ENCODE measurements at regions not wholly inside any gene's neighbourhood (a gene's known extent, or its start where the extent isn't known, plus 50 kb on each side); places are given as distances from the start of the nearest gene placed in this dataset.

- TF ChIP-seq, protein P1, sequence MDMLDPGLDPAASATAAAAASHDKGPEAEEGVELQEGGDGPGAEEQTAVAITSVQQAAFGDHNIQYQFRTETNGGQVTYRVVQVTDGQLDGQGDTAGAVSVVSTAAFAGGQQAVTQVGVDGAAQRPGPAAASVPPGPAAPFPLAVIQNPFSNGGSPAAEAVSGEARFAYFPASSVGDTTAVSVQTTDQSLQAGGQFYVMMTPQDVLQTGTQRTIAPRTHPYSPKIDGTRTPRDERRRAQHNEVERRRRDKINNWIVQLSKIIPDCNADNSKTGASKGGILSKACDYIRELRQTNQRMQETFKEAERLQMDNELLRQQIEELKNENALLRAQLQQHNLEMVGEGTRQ (IDR thresholded peaks at IDR 0.05; ENCODE audit: borderline replicate concordance, low read depth, low read length) = no peak
- TF ChIP-seq GABPA (IDR thresholded peaks at IDR 0.05; ENCODE audit: low read depth) = no peak
- no peak for TF ChIP-seq GATA2 (CRISPR knock-in tag; IDR thresholded peaks at IDR 0.05)
- no peak for TF ChIP-seq RAD21 (IDR thresholded peaks at IDR 0.05; ENCODE audit: low read length)
- no peak for TF ChIP-seq EP300 (IDR thresholded peaks at IDR 0.05; ENCODE audit: borderline replicate concordance in 1 of 2, low read depth in 1 of 2, low read length in 1 of 2)
- no peak for TF ChIP-seq TAF1 (IDR thresholded peaks at IDR 0.05; ENCODE audit: borderline replicate concordance, low read depth, low read length)
- no peak for TF ChIP-seq NFIC (IDR thresholded peaks at IDR 0.05; ENCODE audit: borderline replicate concordance)
- no peak for TF ChIP-seq RFX5 (IDR thresholded peaks at IDR 0.05; ENCODE audit: low read length)
Observed at GRCh38 chr5:30392897-30393296, 800.6 kb upstream of the CDH6 start (continued).

DNA sequence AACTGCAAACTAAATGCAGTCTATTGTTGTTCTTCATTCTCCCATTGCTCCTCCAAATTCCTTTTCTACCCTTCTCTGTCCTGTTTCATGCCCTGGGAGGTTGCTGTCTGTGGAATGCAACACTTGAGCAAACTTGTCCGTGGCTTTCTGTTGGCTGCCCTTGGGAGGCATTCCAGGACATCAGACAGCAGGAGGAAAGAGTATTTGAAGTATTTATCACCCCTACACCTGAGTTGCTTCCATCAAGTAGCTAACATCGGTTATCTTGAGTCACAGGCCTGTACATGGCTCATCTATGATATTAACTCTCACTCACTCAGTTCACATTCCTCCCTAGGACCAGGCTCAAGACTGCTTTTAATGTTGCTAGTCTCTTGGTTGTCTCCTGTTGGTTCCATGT lies 803.4 kb upstream of the CDH6 start:
- no peaks in the 10 kb centered on the region for H3F3A ChIP-seq (replicated peaks; ENCODE audit: insufficient read depth)
- no peaks in the 10 kb centered on the region for H3K9me3 ChIP-seq
- H3K9me2 ChIP-seq = no peaks in the 10 kb centered on the region
- H3K4me2 ChIP-seq = no peak overlapping the region
- TF ChIP-seq JUND (IDR thresholded peaks at IDR 0.05) = no peak
- DNase-seq = no peak
- H3K9ac ChIP-seq = no peak overlapping the region
- no peaks in the 10 kb centered on the region for H4K20me1 ChIP-seq (ENCODE audit: insufficient read depth)
- no peaks in the 10 kb centered on the region for H3K79me2 ChIP-seq (ENCODE audit: insufficient read depth)
- ChIA-PET POLR2A (no interaction called here), CTCF (no interaction called here)
- no peaks in the 10 kb centered on the region for H3K4me1 ChIP-seq (ENCODE audit: control insufficient read depth in 1 of 2, insufficient read depth in 2 of 2, low read depth in 1 of 2, low read length in 1 of 2)
- 0% methylated on average over 2 of the region's 2 CpGs for WGBS (ENCODE audit: low lambda C conversion rate)
- H3K36me3 ChIP-seq (replicated peaks in 1 of 2; ENCODE audit: control insufficient read depth in 1 of 2, insufficient read depth in 2 of 2, low read length in 1 of 2) = no peaks in the 10 kb centered on the region
- no peak overlapping the region for H3K4me3 ChIP-seq (ENCODE audit: low read depth in 2 of 2, low read length in 1 of 2)
- no peak overlapping the region for H2AFZ ChIP-seq (ENCODE audit: low read depth)
- H3K27me3 ChIP-seq (ENCODE audit: insufficient read depth) = no peaks in the 10 kb centered on the region
- H3K27ac ChIP-seq (ENCODE audit: low read depth in 2 of 2, low read length in 1 of 2) = no peak overlapping the region

- H3K27ac ChIP-seq (ENCODE audit: low read depth in 2 of 2, low read length in 1 of 2) = no peak overlapping the region
- CTCF ChIA-PET = interaction anchor here (0.5 to 0.6 kb wide), 3 partner anchors 25 to 1300 kb away, joined by 3 read pairs; no protein-coding TSS in a partner anchor
Observed at GRCh38 chr5:30387974-30388632, 805.4 kb upstream of the CDH6 start.

More at GRCh38 chr5:30387974-30388632, 805.4 kb upstream of the CDH6 start:
- POLR2A ChIA-PET = no interaction called here
- H2AFZ ChIP-seq (ENCODE audit: low read depth) = no peak overlapping the region
- no peaks in the 10 kb centered on the region for H3K79me2 ChIP-seq (ENCODE audit: insufficient read depth)
- H3K36me3 ChIP-seq (replicated peaks in 1 of 2; ENCODE audit: control insufficient read depth in 1 of 2, insufficient read depth in 2 of 2, low read length in 1 of 2) = no peaks in the 10 kb centered on the region
- no peaks in the 10 kb centered on the region for H4K20me1 ChIP-seq (ENCODE audit: insufficient read depth)
- DNase-seq = no peak
- no peaks in the 10 kb centered on the region for H3K27me3 ChIP-seq (ENCODE audit: insufficient read depth)
- H3K9me3 ChIP-seq = no peaks in the 10 kb centered on the region
- no peak overlapping the region for H3K4me2 ChIP-seq
- no peaks in the 10 kb centered on the region for H3F3A ChIP-seq (replicated peaks; ENCODE audit: insufficient read depth)
- WGBS (ENCODE audit: low lambda C conversion rate) = 4% methylated on average over 3 of the region's 3 CpGs
- TF ChIP-seq TAF1 (IDR thresholded peaks at IDR 0.05; ENCODE audit: borderline replicate concordance, low read depth, low read length) = no peak
- TF ChIP-seq GABPA (IDR thresholded peaks at IDR 0.05; ENCODE audit: low read depth) = no peak
- no peak for TF ChIP-seq TCF12 (IDR thresholded peaks at IDR 0.05)
- TF ChIP-seq POLR2AphosphoS5 (IDR thresholded peaks at IDR 0.05; ENCODE audit: low read depth, low read length) = no peak
- TF ChIP-seq FOXM1 (IDR thresholded peaks at IDR 0.05; ENCODE audit: low read depth) = no peak
- TF ChIP-seq ELF1 (IDR thresholded peaks at IDR 0.05) = no peak
- H3K9me2 ChIP-seq = no peaks in the 10 kb centered on the region
- H3K4me3 ChIP-seq (ENCODE audit: low read depth in 2 of 2, low read length in 1 of 2) = no peak overlapping the region
- no peaks in the 10 kb centered on the region for H3K4me1 ChIP-seq (ENCODE audit: control insufficient read depth in 1 of 2, insufficient read depth in 2 of 2, low read depth in 1 of 2, low read length in 1 of 2)
- no peak overlapping the region for H3K9ac ChIP-seq

Measured in SK-N-SH (cell line).